HepG2 (cell line): ENCODE measurements at regions not wholly inside any gene's neighbourhood (a gene's known extent, or its start where the extent isn't known, plus 50 kb on each side); places are given as distances from the start of the nearest gene placed in this dataset.

Experiments used
- ATAC-seq: fragments of 200-7000 bp; cut with Tn5 transposase; 3 replicates; pipeline ENCODE4 v1.9.1; 2020; ENCODE audit warnings: mild to moderate bottlenecking, moderate library complexity
- BruUV-seq: library from RNA; stranded (reverse); fragments of 400-500 nt; replicated peaks from 2 replicates; lab custom pipeline; 2021; lab: Mats Ljungman, UMichigan
- CTCF ChIA-PET: fragments of 300-600 bp; formaldehyde crosslinking; extraction: SDS; loops from one replicate; lab custom pipeline; 2021; ENCODE audit warnings: low total read pairs, inconsistent platforms, low intra/inter-chr PET ratio; lab: Yijun Ruan, JAX
- POLR2A ChIA-PET: fragments of 350-600 bp; sonication (Branson Sonifier 250); formaldehyde crosslinking; loops from one replicate; lab custom pipeline; 2020; ENCODE audit warnings: antibody characterized with exemption, inconsistent platforms; lab: Yijun Ruan, JAX
- DNase-seq: peaks from one replicate; pipeline ENCODE4 v3.0.0-alpha.2; 2015; ENCODE audit warnings: low spot score
- FAIRE-seq: peaks from 3 replicates; lab custom pipeline; 2011; peaks lifted over from hg19 to GRCh38; lab: Jason Lieb, UNC
- H2AFZ ChIP-seq: one replicate; pipeline ENCODE4 v1.6.1; 2011; ENCODE audit warnings: low read length, inconsistent platforms
- H3K27ac ChIP-seq: fragments of 300-600 bp; 3 replicates; pipeline ENCODE4 v1.8.0; 2011; ENCODE audit warnings: mixed run types, mild to moderate bottlenecking, mixed read lengths, low read length, inconsistent platforms; ENCODE audit not compliant: insufficient read depth; ENCODE audit errors: extremely low read length
- H3K27me3 ChIP-seq, 2 experiments: fragments of 200-600 bp in 1 of 2; 2 replicates in 1 of 2; 3 replicates in 1 of 2; pipeline versions ENCODE4 v1.6.0 to v1.8.0; 2011; ENCODE audit warnings: low read length in 2 of 2, mild to moderate bottlenecking in 2 of 2, moderate library complexity in 2 of 2, inconsistent platforms in 1 of 2; ENCODE audit not compliant: insufficient read depth in 2 of 2, control insufficient read depth in 1 of 2
- H3K36me3 ChIP-seq, 2 experiments: fragments of 200-600 bp in 1 of 2; replicated peaks in 1 of 2; 2 replicates in 1 of 2; 3 replicates in 1 of 2; pipeline versions ENCODE4 v1.5.1 to v1.8.0; 2011; ENCODE audit warnings: low read length in 2 of 2, inconsistent platforms in 1 of 2; ENCODE audit not compliant: insufficient read depth in 2 of 2, control insufficient read depth in 1 of 2
- H3K4me1 ChIP-seq: 2 replicates; pipeline ENCODE4 v1.5.1; 2012; ENCODE audit warnings: low read length, inconsistent platforms; ENCODE audit not compliant: insufficient read depth
- H3K4me2 ChIP-seq: 2 replicates; pipeline ENCODE4 v1.6.0; 2011; ENCODE audit warnings: low read depth, low read length, inconsistent platforms
- H3K4me3 ChIP-seq, 3 experiments: fragments of 200-600 bp in 1 of 3; sonication (generic), shearing (Covaris generic) in 1 of 3; replicated peaks in 1 of 3; 2 replicates each; pipeline ENCODE4 v1.5.1; 2011 to 2016; ENCODE audit warnings: low read length in 3 of 3, inconsistent platforms in 2 of 3, low read depth in 2 of 3, mild to moderate bottlenecking in 2 of 3, control low read depth in 1 of 3, mixed read lengths in 1 of 3; ENCODE audit not compliant: insufficient read depth in 1 of 3
- H3K79me2 ChIP-seq: one replicate; pipeline ENCODE4 v1.6.1; 2011; ENCODE audit warnings: low read length, inconsistent platforms; ENCODE audit not compliant: insufficient read depth
- H3K9ac ChIP-seq: 2 replicates; pipeline ENCODE4 v1.6.0; 2011; ENCODE audit warnings: mild to moderate bottlenecking, low read depth, low read length, inconsistent platforms; ENCODE audit not compliant: insufficient read depth
- H3K9me3 ChIP-seq: 2 replicates; pipeline ENCODE4 v1.5.1; 2012; ENCODE audit warnings: mild to moderate bottlenecking, low read length
- H4K20me1 ChIP-seq: 2 replicates; pipeline ENCODE4 v1.6.0; 2011; ENCODE audit warnings: inconsistent platforms, mild to moderate bottlenecking, low read length, moderate library complexity; ENCODE audit not compliant: insufficient read depth
- BRCA1 ChIP-seq: sonication (generic); formaldehyde crosslinking; IDR thresholded peaks from 2 replicates; pipeline ENCODE4 v1.4.0; 2020; ENCODE audit warnings: missing genetic modification reagents
- GMEB2 ChIP-seq: IDR thresholded peaks from 2 replicates; pipeline ENCODE4 v1.6.1; 2016; ENCODE audit warnings: missing biosample characterization, missing genetic modification reagents, low read depth
- HOXA7 ChIP-seq: sonication (generic); formaldehyde crosslinking; IDR thresholded peaks from 2 replicates; pipeline ENCODE4 v1.8.1; 2022; ENCODE audit warnings: mild to moderate bottlenecking, missing genetic modification reagents, moderate library complexity
- IRF9 ChIP-seq: sonication (generic); formaldehyde crosslinking; IDR thresholded peaks from 2 replicates; pipeline ENCODE4 v1.8.0; 2022; ENCODE audit warnings: missing genetic modification reagents, mild to moderate bottlenecking, borderline replicate concordance
- IRX3 ChIP-seq: sonication (generic); formaldehyde crosslinking; IDR thresholded peaks from 2 replicates; pipeline ENCODE4 v1.8.1; 2023; ENCODE audit warnings: mild to moderate bottlenecking, low read depth, missing genetic modification reagents, borderline replicate concordance
- KLF11 ChIP-seq: IDR thresholded peaks from 2 replicates; pipeline ENCODE4 v1.6.1; 2016; ENCODE audit warnings: missing compliant biosample characterization
- MBNL3 ChIP-seq: fragments of 250-450 bp; sonication (Bioruptor Pico); conservative IDR thresholded peaks from 2 replicates; pipeline ENCODE4 v1.8.0; 2022; ENCODE audit warnings: mild to moderate bottlenecking, inconsistent platforms
- NONO ChIP-seq, 2 experiments: fragments of 450-650 bp in 1 of 2; sonication (generic) in 1 of 2; formaldehyde crosslinking in 1 of 2; IDR thresholded peaks in 1 of 2; conservative IDR thresholded peaks in 1 of 2; 2 replicates each; pipeline versions ENCODE4 v1.6.1 to v1.8.0; 2017 to 2022; ENCODE audit warnings: mild to moderate bottlenecking in 1 of 2, missing genetic modification reagents in 1 of 2, moderate library complexity in 1 of 2
- PAWR ChIP-seq: sonication (generic); formaldehyde crosslinking; IDR thresholded peaks from 2 replicates; pipeline ENCODE4 v1.4.0; 2020; ENCODE audit warnings: missing genetic modification reagents, mild to moderate bottlenecking, borderline replicate concordance
- POLR2G ChIP-seq: fragments of 200-400 bp; formaldehyde crosslinking; IDR thresholded peaks from 2 replicates; pipeline ENCODE4 v1.6.1; 2018; ENCODE audit warnings: mild to moderate bottlenecking, low read depth, low read length, moderate library complexity
- RBAK ChIP-seq: sonication (generic); formaldehyde crosslinking; IDR thresholded peaks from 2 replicates; pipeline ENCODE4 v1.5.1; 2020; ENCODE audit warnings: mild to moderate bottlenecking, missing genetic modification reagents
- ZNF382 ChIP-seq: sonication (generic); formaldehyde crosslinking; IDR thresholded peaks from 2 replicates; pipeline ENCODE4 v1.5.0; 2020; ENCODE audit warnings: missing genetic modification reagents, mild to moderate bottlenecking, borderline replicate concordance
- ZNF564 ChIP-seq: sonication (generic); formaldehyde crosslinking; IDR thresholded peaks from 2 replicates; pipeline ENCODE4 v1.8.1; 2023; ENCODE audit warnings: mild to moderate bottlenecking, missing genetic modification reagents
- ZNF672 ChIP-seq: sonication (generic); formaldehyde crosslinking; IDR thresholded peaks from 2 replicates; pipeline ENCODE4 v1.8.1; 2022; ENCODE audit warnings: missing genetic modification reagents
- WGBS: methylation state at CpG from one replicate; pipeline ENCODE4 v1.1.6; 2017; ENCODE audit warnings: low lambda C conversion rate; 5-methylcytosine and 5-hydroxymethylcytosine counted together
- in situ Hi-C: cut with HindIII; loops from 2 replicates; pipeline ENCODE4 v1.10.0; 2017; ENCODE audit warnings: low pct_unique_long_range_greater_than_20kb; ENCODE audit not compliant: extremely low pct_ligation_motif_present
- intact Hi-C: fragments of 100-400 bp; cut with micrococcal nuclease; formaldehyde crosslinking; loops from one replicate; pipeline ENCODE4 v1.10.0; 2022; ENCODE audit not compliant: unreplicated experiment

- TF ChIP-seq IRF9 (no peak), HOXA7 (CRISPR knock-in tag) (no peak)
These were observed 932.7 kb downstream of the ZPLD1 start (continued) for GRCh38 chr3:103367481-103367880.

- no peak overlapping the region for H3K4me3 ChIP-seq
- FAIRE-seq = no peak
- 0% methylated on average over 1 of the region's 1 CpG for WGBS
- intact Hi-C loops (no loop called here), in situ Hi-C loops (no loop called here)
- no peak overlapping the region for H3K9ac ChIP-seq
- ATAC-seq = no peak
- H2AFZ ChIP-seq = no peak overlapping the region
- POLR2A ChIA-PET = no interaction called here
- no peak for TF ChIP-seq PAWR (CRISPR knock-in tag)
- no peak for TF ChIP-seq BRCA1 (CRISPR knock-in tag)
- TF ChIP-seq GMEB2 (CRISPR knock-in tag) = no peak
- no peak for TF ChIP-seq POLR2G
- TF ChIP-seq RBAK (CRISPR knock-in tag) = no peak
- no peak for TF ChIP-seq ZNF672 (CRISPR knock-in tag)
- TF ChIP-seq ZNF382 (CRISPR knock-in tag) = no peak
- no peak for TF ChIP-seq KLF11 (CRISPR knock-in tag)
- TF ChIP-seq NONO (IDR thresholded peaks at IDR 0.05) = no peak
- TF ChIP-seq NONO (CRISPR knock-in tag; conservative IDR thresholded peaks at IDR 0.05) = no peak
- TF ChIP-seq MBNL3 (CRISPR knock-in tag) = no peak
- no peak for TF ChIP-seq ZNF564 (CRISPR knock-in tag)
- no peak for TF ChIP-seq IRX3 (CRISPR knock-in tag)
- CTCF ChIA-PET = no interaction called here
- no peak overlapping the region for H3K27ac ChIP-seq
- H3K79me2 ChIP-seq = no peaks in the 10 kb centered on the region
- no peaks in the 10 kb centered on the region for H4K20me1 ChIP-seq
- no peaks in the 10 kb centered on the region; a peak in 1 of 5 replicates for H3K27me3 ChIP-seq
- H3K36me3 ChIP-seq = no peaks in the 10 kb centered on the region
- no peaks in the 10 kb centered on the region for H3K4me1 ChIP-seq
- BruUV-seq = no TSS peak
- H3K9me3 ChIP-seq = no peaks in the 10 kb centered on the region
- no peak overlapping the region for H3K4me2 ChIP-seq
- no peak for DNase-seq
These were observed 936.6 kb downstream of the ZPLD1 start for GRCh38 chr3:103371411-103371810.
